GM12878 (cell line): ENCODE measurements at regions not wholly inside any gene's neighbourhood (a gene's known extent, or its start where the extent isn't known, plus 50 kb on each side); places are given as distances from the start of the nearest gene placed in this dataset.

ENCODE experiments used
- ATAC-seq: fragments of 200-7000 bp; cut with Tn5 transposase; 3 replicates; pipeline ENCODE4 v1.9.1; 2020; ENCODE audit warnings: mild to moderate bottlenecking, moderate library complexity
- BruUV-seq: library from RNA; stranded (reverse); fragments of 400-500 nt; replicated peaks from 2 replicates; lab custom pipeline; 2021; lab: Mats Ljungman, UMichigan
- CTCF ChIA-PET: fragments of 300-600 bp; sonication (Branson Sonifier 250); formaldehyde crosslinking; extraction: SDS; loops from one replicate; lab custom pipeline; 2021; ENCODE audit warnings: inconsistent platforms; lab: Yijun Ruan, JAX
- POLR2A ChIA-PET: fragments of 350-600 bp; formaldehyde crosslinking; extraction: SDS; loops from one replicate; lab custom pipeline; 2021; ENCODE audit warnings: inconsistent platforms; lab: Charles Lee
- RAD21 ChIA-PET: fragments of 300-600 bp; sonication (Branson Sonifier 250); formaldehyde crosslinking; loops from one replicate; lab custom pipeline; 2023; ENCODE audit warnings: antibody characterized with exemption; ENCODE audit not compliant: unreplicated experiment; lab: Charles Lee
- SMC1A ChIA-PET: fragments of 300-600 bp; sonication (Branson Sonifier 250); formaldehyde crosslinking; loops from one replicate; lab custom pipeline; 2023; ENCODE audit not compliant: unreplicated experiment, uncharacterized antibody; lab: Charles Lee
- DNase-seq: peaks from one replicate; pipeline ENCODE4 v3.0.0-alpha.2; 2011; ENCODE audit warnings: low read depth, low spot score
- FAIRE-seq: peaks from 3 replicates; lab custom pipeline; 2011; peaks lifted over from hg19 to GRCh38; lab: Jason Lieb, UNC
- H2AFZ ChIP-seq: 2 replicates; pipeline ENCODE4 v1.6.0; 2011; ENCODE audit warnings: low read depth, low read length, control low read depth; ENCODE audit not compliant: control insufficient read depth
- H3K27ac ChIP-seq: 2 replicates; pipeline ENCODE4 v1.5.1; 2011; ENCODE audit warnings: control low read depth; ENCODE audit not compliant: control insufficient read depth, insufficient read depth
- H3K27me3 ChIP-seq, 2 experiments: replicated peaks in 1 of 2; 2 replicates each; pipeline versions ENCODE4 v1.6.0 to v1.6.1; 2011; ENCODE audit warnings: low read length in 1 of 2; ENCODE audit not compliant: control insufficient read depth in 2 of 2, insufficient read depth in 2 of 2
- H3K36me3 ChIP-seq, 2 experiments: 2 replicates each; pipeline ENCODE4 v1.5.1; 2011; ENCODE audit warnings: low read length in 1 of 2; ENCODE audit not compliant: control insufficient read depth in 2 of 2, insufficient read depth in 2 of 2
- H3K4me1 ChIP-seq: 2 replicates; pipeline ENCODE4 v1.6.1; 2011; ENCODE audit warnings: mild to moderate bottlenecking, low read length, moderate library complexity, mixed read lengths; ENCODE audit not compliant: control insufficient read depth, insufficient read depth
- H3K4me2 ChIP-seq: 2 replicates; pipeline ENCODE4 v1.6.0; 2011; ENCODE audit warnings: control low read depth; ENCODE audit not compliant: control insufficient read depth, insufficient read depth
- H3K4me3 ChIP-seq: fragments of 200-600 bp; sonication (generic); 2 replicates; pipeline ENCODE4 v1.5.1; 2016
- H3K79me2 ChIP-seq: 2 replicates; pipeline ENCODE4 v1.6.0; 2011; ENCODE audit warnings: low read length; ENCODE audit not compliant: control insufficient read depth, insufficient read depth
- H3K9ac ChIP-seq: 2 replicates; pipeline ENCODE4 v1.8.0; 2011; ENCODE audit warnings: low read length, control low read depth, mixed read lengths; ENCODE audit not compliant: control insufficient read depth, insufficient read depth
- H3K9me3 ChIP-seq: replicated peaks from 3 replicates; pipeline ENCODE4 v1.5.1; 2011; ENCODE audit warnings: mild to moderate bottlenecking, low read length; ENCODE audit not compliant: control insufficient read depth, insufficient read depth
- H4K20me1 ChIP-seq: 2 replicates; pipeline ENCODE4 v1.6.0; 2011; ENCODE audit not compliant: control insufficient read depth, insufficient read depth
- CBFB ChIP-seq: IDR thresholded peaks from 2 replicates; pipeline ENCODE4 v1.6.1; 2016; ENCODE audit warnings: antibody characterized with exemption, low read depth
- CREM ChIP-seq: IDR thresholded peaks from 2 replicates; pipeline ENCODE4 v1.6.1; 2014; ENCODE audit warnings: antibody characterized with exemption, low read depth
- EED ChIP-seq: sonication (generic); IDR thresholded peaks from 2 replicates; pipeline ENCODE4 v1.6.1; 2016; ENCODE audit warnings: antibody characterized with exemption, low read depth
- EGR1 ChIP-seq, 2 experiments: IDR thresholded peaks; 1 replicate in 1 of 2; 2 replicates in 1 of 2; pipeline ENCODE4 v1.6.1; 2011 to 2012; ENCODE audit warnings: low read depth in 2 of 2, low read length in 2 of 2, borderline replicate concordance in 1 of 2, mild to moderate bottlenecking in 1 of 2, moderate library complexity in 1 of 2
- HSF1 ChIP-seq: fragments of 150-350 bp; IDR thresholded peaks from 2 replicates; pipeline ENCODE4 v1.6.1; 2014; ENCODE audit warnings: mild to moderate bottlenecking, low read depth, low read length
- MAX ChIP-seq: IDR thresholded peaks from 2 replicates; pipeline ENCODE4 v1.6.1; 2012; ENCODE audit warnings: low read depth, low read length, improper control_type of control experiment
- MEF2A ChIP-seq: IDR thresholded peaks from 2 replicates; pipeline ENCODE4 v1.6.1; 2011; ENCODE audit warnings: low read depth, mild to moderate bottlenecking, low read length, moderate library complexity; ENCODE audit not compliant: insufficient read depth
- NFXL1 ChIP-seq: fragments of 450-650 bp; IDR thresholded peaks from 2 replicates; pipeline ENCODE4 v1.6.1; 2017; ENCODE audit warnings: antibody characterized with exemption, mild to moderate bottlenecking, borderline replicate concordance
- PRDM15 ChIP-seq: fragments of 450-650 bp; formaldehyde crosslinking; IDR thresholded peaks from 2 replicates; pipeline ENCODE4 v1.4.0; 2020; ENCODE audit warnings: mild to moderate bottlenecking, moderate library complexity
- RB1 ChIP-seq: fragments of 450-650 bp; formaldehyde crosslinking; IDR thresholded peaks from 2 replicates; pipeline ENCODE4 v1.6.1; 2017; ENCODE audit warnings: mild to moderate bottlenecking, borderline replicate concordance
- SREBF2 ChIP-seq: IDR thresholded peaks from 2 replicates; pipeline ENCODE4 v1.6.1; 2012; ENCODE audit warnings: mild to moderate bottlenecking, low read length
- WGBS: methylation state at CpG from one replicate; pipeline ENCODE4 v1.1.6; 2016; ENCODE audit warnings: low lambda C conversion rate; ENCODE audit not compliant: insufficient replicate concordance, insufficient coverage; ENCODE audit errors: missing lambda C conversion rate; 5-methylcytosine and 5-hydroxymethylcytosine counted together
- in situ Hi-C: fragments of 300-500 bp; cut with MboI; formaldehyde crosslinking; loops from 9 replicates; pipeline ENCODE4 v1.14.3; 2018; ENCODE audit warnings: mixed read lengths
- intact Hi-C: fragments of 100-400 bp; cut with micrococcal nuclease; formaldehyde crosslinking; loops from one replicate; pipeline ENCODE4 v1.14.2; 2022; ENCODE audit not compliant: unreplicated experiment

GRCh38 chr1:36613721-36614120, 131.0 kb upstream of the CSF3R start:
- ChIA-PET CTCF (no interaction called here), POLR2A (no interaction called here)
- in situ Hi-C loops: no loop called here

GRCh38 chr1:36612881-36613280, 130.2 kb upstream of the CSF3R start:
- H2AFZ ChIP-seq: no peak overlapping the region
- no peaks in the 10 kb centered on the region; a peak in 1 of 4 replicates for H3K27me3 ChIP-seq
- ChIA-PET SMC1A (no interaction called here), RAD21 (no interaction called here), POLR2A (no interaction called here), CTCF (no interaction called here)
- no peaks in the 10 kb centered on the region for H3K4me1 ChIP-seq
- no peak overlapping the region for H3K4me3 ChIP-seq
- intact Hi-C loops (no loop called here), in situ Hi-C loops (no loop called here)
- H3K9me3 ChIP-seq: no peaks in the 10 kb centered on the region
- WGBS: 17% methylated on average over 8 of the region's 8 CpGs
- H3K9ac ChIP-seq: no peak overlapping the region
- no TSS peak for BruUV-seq
- no peak overlapping the region for H3K4me2 ChIP-seq
- no peak overlapping the region for H3K27ac ChIP-seq
- no peak for DNase-seq
- H3K36me3 ChIP-seq: no peaks in the 10 kb centered on the region
- FAIRE-seq: no peak
- ATAC-seq: no peak
- TF ChIP-seq CBFB (no peak), MAX (no peak), NFXL1 (no peak), PRDM15 (CRISPR knock-in tag) (no peak), RB1 (no peak), SREBF2 (no peak), EED (no peak), CREM (no peak)
- TF ChIP-seq, all 136 proteins: peak for 0
- Histone ChIP-seq H4K20me1 (no peaks in the 10 kb centered on the region), H3K79me2 (no peaks in the 10 kb centered on the region)

More at GRCh38 chr1:36613721-36614120, 131.0 kb upstream of the CSF3R start:
- Histone ChIP-seq H3K79me2 (no peaks in the 10 kb centered on the region), H3K9ac (no peak overlapping the region), H2AFZ (no peak overlapping the region), H3K4me1 (no peaks in the 10 kb centered on the region), H3K9me3 (no peaks in the 10 kb centered on the region), H3K4me3 (no peak overlapping the region), H3K27ac (no peak overlapping the region), H3K4me2 (no peak overlapping the region), H4K20me1 (no peaks in the 10 kb centered on the region), H3K36me3 (no peaks in the 10 kb centered on the region), H3K27me3 (no peaks in the 10 kb centered on the region; a peak in 1 of 4 replicates)
- SMC1A ChIA-PET: no interaction called here
- no TSS peak for BruUV-seq
- RAD21 ChIA-PET: no interaction called here
- intact Hi-C loops: no loop called here
- DNase-seq: no peak
- WGBS: 0% methylated on average over 3 of the region's 3 CpGs
- ATAC-seq: no peak
- TF ChIP-seq EGR1 (IDR thresholded peaks at IDR 0.05; ENCODE audit: borderline replicate concordance in 1 of 2, low read depth in 2 of 2, low read length in 2 of 2) (no peak), MEF2A (no peak), HSF1 (no peak)
- FAIRE-seq: no peak
